ENCODE measurements at regions not wholly inside any gene's neighbourhood (a gene's known extent, or its start where the extent isn't known, plus 50 kb on each side); places are given as distances from the start of the nearest gene placed in this dataset.

DNA sequence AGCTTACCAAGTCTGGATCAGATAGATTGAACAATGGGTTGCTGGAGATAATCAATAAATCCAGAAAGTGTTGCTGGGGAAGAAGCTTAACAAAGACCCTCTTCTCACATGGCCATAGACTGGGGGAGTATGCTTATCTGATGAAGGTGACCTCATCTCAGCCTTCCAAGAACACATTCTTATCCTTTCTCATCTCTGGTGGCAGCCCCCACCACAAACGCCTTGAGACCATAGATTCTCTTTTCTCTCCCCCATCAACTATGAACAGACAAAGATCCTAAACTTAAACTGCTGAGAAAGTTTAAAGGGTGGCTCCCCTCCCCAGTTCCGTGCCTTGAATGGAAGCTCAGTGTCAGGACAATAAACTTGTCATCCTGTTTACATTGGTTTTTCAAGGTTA, 428.7 kb upstream of the TRIB2 start:
- no peak overlapping the region for H3K4me3 ChIP-seq
- no peak for DNase-seq (ENCODE audit: low spot score)
- 59% methylated on average over 2 of the region's 2 CpGs for WGBS
- H3K9me3 ChIP-seq, result no peaks in the 10 kb centered on the region
- intact Hi-C loops (cut with DNase I), result no loop called here
- no peaks in the 10 kb centered on the region for H3K27me3 ChIP-seq (replicated peaks; ENCODE audit: insufficient read depth)
- H3K36me3 ChIP-seq, result no peaks in the 10 kb centered on the region
- H3K27ac ChIP-seq, result no peak overlapping the region
- no peaks in the 10 kb centered on the region for H3K4me1 ChIP-seq (replicated peaks)
- TF ChIP-seq POLR2A (IDR thresholded peaks at IDR 0.05) (no peak), CTCF (IDR thresholded peaks at IDR 0.05) (no peak), POLR2AphosphoS5 (IDR thresholded peaks at IDR 0.05) (no peak)

- Histone ChIP-seq H3K36me3 (no peaks in the 10 kb centered on the region), H3K27me3 (replicated peaks; ENCODE audit: insufficient read depth) (no peaks in the 10 kb centered on the region), H3K4me3 (no peak overlapping the region), H3K4me1 (replicated peaks) (no peaks in the 10 kb centered on the region), H3K9me3 (no peaks in the 10 kb centered on the region), H3K27ac (no peak overlapping the region)
- TF ChIP-seq POLR2A (IDR thresholded peaks at IDR 0.05) (no peak), CTCF (IDR thresholded peaks at IDR 0.05) (no peak), POLR2AphosphoS5 (IDR thresholded peaks at IDR 0.05) (no peak)
- intact Hi-C loops (cut with DNase I), result no loop called here
- DNase-seq (ENCODE audit: low spot score), result no peak
- over 99% methylated on average over 3 of the region's 3 CpGs for WGBS
These were observed 427.5 kb upstream of the TRIB2 start for GRCh38 chr2:12289120-12289802.

- WGBS, result 84% methylated on average over 1 of the region's 1 CpG
These were observed 425.4 kb upstream of the TRIB2 start for GRCh38 chr2:12291303-12291702.

DNA sequence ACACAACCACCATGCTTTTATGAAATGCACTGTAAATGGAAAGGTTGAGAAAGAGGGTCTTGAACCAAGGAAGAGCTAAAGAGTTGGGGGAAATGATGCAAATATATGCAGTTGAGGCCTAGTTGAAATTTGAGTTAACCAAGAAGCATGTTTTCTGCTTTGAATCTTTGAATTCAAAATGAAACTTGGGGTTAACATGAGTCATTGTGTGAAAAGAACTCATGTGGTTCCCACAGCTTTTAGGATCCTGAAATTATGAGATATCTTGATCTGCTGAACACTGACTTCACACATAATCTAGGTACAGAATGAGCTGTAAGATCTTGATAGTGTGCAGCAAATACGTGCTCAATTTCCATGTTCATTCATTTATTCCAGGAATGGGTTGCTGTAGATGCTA, 422.9 kb upstream of the TRIB2 start:
- H3K36me3 ChIP-seq, result no peaks in the 10 kb centered on the region
- TF ChIP-seq POLR2AphosphoS5 (IDR thresholded peaks at IDR 0.05) (no peak), CTCF (IDR thresholded peaks at IDR 0.05) (no peak), POLR2A (IDR thresholded peaks at IDR 0.05) (no peak)
- 89% methylated on average over 1 of the region's 1 CpG for WGBS
- intact Hi-C loops (cut with DNase I), result no loop called here
- no peak overlapping the region for H3K27ac ChIP-seq
- H3K4me1 ChIP-seq (replicated peaks), result no peaks in the 10 kb centered on the region
- no peak for DNase-seq (ENCODE audit: low spot score)
- no peaks in the 10 kb centered on the region for H3K9me3 ChIP-seq
- no peak overlapping the region for H3K4me3 ChIP-seq
- H3K27me3 ChIP-seq (replicated peaks; ENCODE audit: insufficient read depth), result no peaks in the 10 kb centered on the region

More at GRCh38 chr2:12291303-12291702, 425.4 kb upstream of the TRIB2 start:
- H3K27ac ChIP-seq, result no peak overlapping the region
- no peaks in the 10 kb centered on the region for H3K4me1 ChIP-seq (replicated peaks)
- no peaks in the 10 kb centered on the region for H3K27me3 ChIP-seq (replicated peaks; ENCODE audit: insufficient read depth)
- H3K9me3 ChIP-seq, result no peaks in the 10 kb centered on the region
- no peak for TF ChIP-seq CTCF (IDR thresholded peaks at IDR 0.05)
- TF ChIP-seq POLR2A (IDR thresholded peaks at IDR 0.05), result no peak
- TF ChIP-seq POLR2AphosphoS5 (IDR thresholded peaks at IDR 0.05), result no peak
- no peaks in the 10 kb centered on the region for H3K36me3 ChIP-seq
- H3K4me3 ChIP-seq, result no peak overlapping the region
- no peak for DNase-seq (ENCODE audit: low spot score)
- intact Hi-C loops (cut with DNase I), result no loop called here

GRCh38 chr2:12295856-12296519, 420.7 kb upstream of the TRIB2 start:
- Histone ChIP-seq H3K27me3 (replicated peaks; ENCODE audit: insufficient read depth) (no peaks in the 10 kb centered on the region), H3K4me1 (replicated peaks) (no peaks in the 10 kb centered on the region), H3K9me3 (no peaks in the 10 kb centered on the region), H3K4me3 (no peak overlapping the region), H3K27ac (no peak overlapping the region), H3K36me3 (no peaks in the 10 kb centered on the region)
- intact Hi-C loops (cut with DNase I), result no loop called here
- 97% methylated on average over 4 of the region's 4 CpGs for WGBS
- no peak for DNase-seq (ENCODE audit: low spot score)
- TF ChIP-seq POLR2A (IDR thresholded peaks at IDR 0.05), result no peak
- TF ChIP-seq CTCF (IDR thresholded peaks at IDR 0.05), result no peak
- no peak for TF ChIP-seq POLR2AphosphoS5 (IDR thresholded peaks at IDR 0.05)
